K562 (cell line): ENCODE measurements at regions not wholly inside any gene's neighbourhood (a gene's known extent, or its start where the extent isn't known, plus 50 kb on each side); places are given as distances from the start of the nearest gene placed in this dataset.

Experiments
- ATF3 ChIP-seq, 2 experiments: fragments of 450-650 bp in 1 of 2; sonication (generic) in 1 of 2; formaldehyde crosslinking in 1 of 2; IDR thresholded peaks in 1 of 2; conservative IDR thresholded peaks in 1 of 2; 2 replicates each; pipeline versions ENCODE4 v1.6.1 to v1.8.1; 2016 to 2023; ENCODE audit warnings: mild to moderate bottlenecking in 2 of 2, moderate library complexity in 2 of 2, inconsistent platforms in 1 of 2, missing genetic modification reagents in 1 of 2
- ETS1 ChIP-seq: conservative IDR thresholded peaks from 2 replicates; pipeline ENCODE4 v1.6.1; 2011; ENCODE audit warnings: low read depth, mild to moderate bottlenecking, low read length; ENCODE audit not compliant: control insufficient read depth
- MEF2D ChIP-seq: conservative IDR thresholded peaks from 2 replicates; pipeline ENCODE4 v1.6.1; 2016; ENCODE audit warnings: low read depth, missing genetic modification characterization, missing compliant biosample characterization
- SMARCE1 ChIP-seq: fragments of 450-650 bp; IDR thresholded peaks from 2 replicates; pipeline ENCODE4 v1.7.1; 2016; ENCODE audit warnings: mild to moderate bottlenecking
- ZBTB1 ChIP-seq: sonication (generic); formaldehyde crosslinking; IDR thresholded peaks from 2 replicates; pipeline ENCODE4 v1.8.1; 2023; ENCODE audit warnings: missing genetic modification reagents, low read depth, mild to moderate bottlenecking, borderline replicate concordance
- ZNF318 ChIP-seq, 2 experiments: fragments of 450-650 bp; IDR thresholded peaks; 2 replicates each; pipeline ENCODE4 v1.6.1; 2016; ENCODE audit warnings: mild to moderate bottlenecking in 2 of 2, borderline replicate concordance in 1 of 2, low read depth in 1 of 2, moderate library complexity in 1 of 2
- ZNF764 ChIP-seq: fragments of 250-450 bp; sonication (Bioruptor Pico); IDR thresholded peaks from 2 replicates; pipeline ENCODE4 v1.4.0; 2020; ENCODE audit warnings: low read depth, mild to moderate bottlenecking, moderate library complexity
- TF ChIP-seq, protein P1 (sequence below): fragments of 450-650 bp; IDR thresholded peaks from 2 replicates; pipeline ENCODE4 v1.6.1; 2016; ENCODE audit warnings: borderline replicate concordance
- TF ChIP-seq, protein P2 (sequence below): sonication (generic); formaldehyde crosslinking; IDR thresholded peaks from 2 replicates; pipeline ENCODE4 v1.8.0; 2022; ENCODE audit warnings: missing genetic modification reagents, mild to moderate bottlenecking, borderline replicate concordance

DNA sequence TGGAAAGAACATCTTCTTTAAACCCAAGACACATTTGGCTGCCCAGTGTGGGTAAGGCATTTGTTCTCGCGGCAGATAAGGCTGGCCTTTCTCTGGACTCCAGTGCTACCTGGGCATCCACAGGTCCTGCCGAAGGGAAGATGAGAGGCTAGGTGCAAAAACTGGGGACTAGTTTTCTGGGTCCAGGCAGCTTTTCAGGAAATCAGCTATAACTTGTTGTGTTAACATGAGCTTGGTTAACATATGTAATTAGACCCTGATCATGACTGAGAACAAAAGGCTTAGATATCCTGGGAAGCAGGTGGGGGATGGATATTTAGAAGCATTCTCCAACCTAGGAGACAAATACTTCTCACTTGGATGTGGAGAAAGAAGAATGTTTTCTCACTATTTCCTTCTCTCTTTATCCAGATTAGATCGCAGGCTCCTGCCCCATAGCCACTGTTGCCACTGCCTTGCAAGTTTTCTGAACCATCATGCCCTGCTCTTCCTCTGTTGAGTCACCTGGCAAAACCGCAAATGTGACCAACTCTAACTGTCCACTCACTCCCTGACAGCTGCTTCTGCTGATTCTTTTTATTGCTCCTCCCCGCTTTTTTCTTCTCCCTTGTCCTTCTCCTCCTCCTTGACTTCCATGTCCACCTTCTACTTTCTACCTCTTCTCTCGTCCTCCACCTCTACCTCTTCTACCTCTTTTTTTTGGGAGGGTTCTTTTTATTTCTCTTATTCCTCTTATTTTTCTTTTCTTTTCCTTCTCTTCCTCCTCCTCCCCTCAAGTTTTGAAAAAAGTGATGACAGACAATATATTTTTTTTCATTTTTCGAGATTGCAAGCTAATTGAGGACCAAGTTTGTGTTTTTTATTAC, 258.1 kb downstream of the UTRN start (continued):
- TF ChIP-seq ATF3 (IDR thresholded peaks at IDR 0.05) (peak; percentile 94), ATF3 (CRISPR knock-in tag; conservative IDR thresholded peaks at IDR 0.05) (no peak; the same call in 1 of the 2 replicates), MEF2D (peak; percentile 41; the same call in 1 of the 2 replicates), ZNF764 (CRISPR knock-in tag) (0 out of 2 replicates have a peak, but pooled peaks have one; percentile 4), SMARCE1 (peak; percentile 98), ZBTB1 (CRISPR knock-in tag) (peak; percentile 54; the same call in 1 of the 2 replicates), ETS1 (peak; percentile 32; the same call in 1 of the 2 replicates), ZNF318 (IDR thresholded peaks at IDR 0.05; ENCODE audit: borderline replicate concordance in 1 of 2, low read depth in 1 of 2) (peak in 1 of 2 experiments; percentile 88; a peak in 2 of 4 replicates)
- TF ChIP-seq, protein P1, sequence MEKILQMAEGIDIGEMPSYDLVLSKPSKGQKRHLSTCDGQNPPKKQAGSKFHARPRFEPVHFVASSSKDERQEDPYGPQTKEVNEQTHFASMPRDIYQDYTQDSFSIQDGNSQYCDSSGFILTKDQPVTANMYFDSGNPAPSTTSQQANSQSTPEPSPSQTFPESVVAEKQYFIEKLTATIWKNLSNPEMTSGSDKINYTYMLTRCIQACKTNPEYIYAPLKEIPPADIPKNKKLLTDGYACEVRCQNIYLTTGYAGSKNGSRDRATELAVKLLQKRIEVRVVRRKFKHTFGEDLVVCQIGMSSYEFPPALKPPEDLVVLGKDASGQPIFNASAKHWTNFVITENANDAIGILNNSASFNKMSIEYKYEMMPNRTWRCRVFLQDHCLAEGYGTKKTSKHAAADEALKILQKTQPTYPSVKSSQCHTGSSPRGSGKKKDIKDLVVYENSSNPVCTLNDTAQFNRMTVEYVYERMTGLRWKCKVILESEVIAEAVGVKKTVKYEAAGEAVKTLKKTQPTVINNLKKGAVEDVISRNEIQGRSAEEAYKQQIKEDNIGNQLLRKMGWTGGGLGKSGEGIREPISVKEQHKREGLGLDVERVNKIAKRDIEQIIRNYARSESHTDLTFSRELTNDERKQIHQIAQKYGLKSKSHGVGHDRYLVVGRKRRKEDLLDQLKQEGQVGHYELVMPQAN, result peak; percentile 60; the same call in 1 of the 2 replicates
- TF ChIP-seq, protein P2, sequence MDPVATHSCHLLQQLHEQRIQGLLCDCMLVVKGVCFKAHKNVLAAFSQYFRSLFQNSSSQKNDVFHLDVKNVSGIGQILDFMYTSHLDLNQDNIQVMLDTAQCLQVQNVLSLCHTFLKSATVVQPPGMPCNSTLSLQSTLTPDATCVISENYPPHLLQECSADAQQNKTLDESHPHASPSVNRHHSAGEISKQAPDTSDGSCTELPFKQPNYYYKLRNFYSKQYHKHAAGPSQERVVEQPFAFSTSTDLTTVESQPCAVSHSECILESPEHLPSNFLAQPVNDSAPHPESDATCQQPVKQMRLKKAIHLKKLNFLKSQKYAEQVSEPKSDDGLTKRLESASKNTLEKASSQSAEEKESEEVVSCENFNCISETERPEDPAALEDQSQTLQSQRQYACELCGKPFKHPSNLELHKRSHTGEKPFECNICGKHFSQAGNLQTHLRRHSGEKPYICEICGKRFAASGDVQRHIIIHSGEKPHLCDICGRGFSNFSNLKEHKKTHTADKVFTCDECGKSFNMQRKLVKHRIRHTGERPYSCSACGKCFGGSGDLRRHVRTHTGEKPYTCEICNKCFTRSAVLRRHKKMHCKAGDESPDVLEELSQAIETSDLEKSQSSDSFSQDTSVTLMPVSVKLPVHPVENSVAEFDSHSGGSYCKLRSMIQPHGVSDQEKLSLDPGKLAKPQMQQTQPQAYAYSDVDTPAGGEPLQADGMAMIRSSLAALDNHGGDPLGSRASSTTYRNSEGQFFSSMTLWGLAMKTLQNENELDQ (CRISPR knock-in tag), result no peak
